CD4-positive, alpha-beta memory T cell (primary cell): ENCODE measurements at regions not wholly inside any gene's neighbourhood (a gene's known extent, or its start where the extent isn't known, plus 50 kb on each side); places are given as distances from the start of the nearest gene placed in this dataset.

Experiments
- CTCF ChIA-PET: fragments of 350-600 bp; sonication (Branson Sonifier 250); formaldehyde crosslinking; loops from one replicate; lab custom pipeline; 2021; ENCODE audit warnings: inconsistent platforms; ENCODE audit not compliant: partially characterized antibody; lab: Charles Lee
- POLR2A ChIA-PET: fragments of 350-600 bp; sonication (Branson Sonifier 250); formaldehyde crosslinking; loops from one replicate; lab custom pipeline; 2021; ENCODE audit not compliant: partially characterized antibody; lab: Charles Lee
- DNase-seq, 5 donors: peaks; one replicate each; pipeline versions ENCODE4 v3.0.0 to v3.0.0-alpha.2; 2020 to 2022; ENCODE audit warnings: mixed read lengths in 1 of 5
- H3K27ac ChIP-seq: one replicate; pipeline ENCODE4 v1.7.0; 2013; ENCODE audit warnings: low read depth, low read length
- H3K27me3 ChIP-seq: 2 replicates; pipeline ENCODE4 v1.7.0; 2013; ENCODE audit warnings: mild to moderate bottlenecking, low read length, moderate library complexity; ENCODE audit not compliant: insufficient read depth
- H3K36me3 ChIP-seq: 2 replicates; pipeline ENCODE4 v1.7.0; 2013; ENCODE audit warnings: mild to moderate bottlenecking, low read length, moderate library complexity; ENCODE audit not compliant: insufficient read depth
- H3K4me1 ChIP-seq: 2 replicates; pipeline ENCODE4 v1.7.0; 2013; ENCODE audit warnings: mild to moderate bottlenecking, low read length, moderate library complexity; ENCODE audit not compliant: insufficient read depth
- H3K4me3 ChIP-seq, 2 donors: one replicate each; pipeline ENCODE4 v1.7.0; 2013; ENCODE audit warnings: low read length in 2 of 2, mild to moderate bottlenecking in 1 of 2
- H3K9me3 ChIP-seq, 2 donors: one replicate each; pipeline ENCODE4 v1.7.0; 2013; ENCODE audit warnings: low read length in 2 of 2, control low read depth in 1 of 2; ENCODE audit not compliant: control insufficient read depth in 1 of 2
- H3K27ac Mint-ChIP-seq, 7 donors: one replicate each; pipeline ENCODE4 v1.8.0; 2020 to 2021; ENCODE audit warnings: mixed read lengths in 7 of 7, mild to moderate bottlenecking in 6 of 7, inconsistent platforms in 3 of 7, moderate library complexity in 3 of 7
- H3K27me3 Mint-ChIP-seq, 2 donors: one replicate each; pipeline ENCODE4 v1.8.0; 2020 to 2021; ENCODE audit warnings: mixed read lengths in 2 of 2
- H3K36me3 Mint-ChIP-seq, 2 donors: one replicate each; pipeline ENCODE4 v1.8.0; 2020 to 2021; ENCODE audit warnings: mixed read lengths in 2 of 2, inconsistent platforms in 1 of 2, mild to moderate bottlenecking in 1 of 2
- H3K4me1 Mint-ChIP-seq, 4 donors: one replicate each; pipeline ENCODE4 v1.8.0; 2020 to 2021; ENCODE audit warnings: mixed read lengths in 4 of 4, mild to moderate bottlenecking in 1 of 4
- H3K4me3 Mint-ChIP-seq, 8 donors: one replicate each; pipeline ENCODE4 v1.8.0; 2020 to 2021; ENCODE audit warnings: mixed read lengths in 8 of 8, mild to moderate bottlenecking in 7 of 8, moderate library complexity in 6 of 8, inconsistent platforms in 3 of 8
- H3K9me3 Mint-ChIP-seq, 8 donors: one replicate each; pipeline ENCODE4 v1.8.0; 2020 to 2021; ENCODE audit warnings: mixed read lengths in 8 of 8, mild to moderate bottlenecking in 5 of 8, inconsistent platforms in 3 of 8, moderate library complexity in 1 of 8
- intact Hi-C: fragments of 100-400 bp; cut with micrococcal nuclease; formaldehyde crosslinking; loops from one replicate; pipeline ENCODE4 v1.15.1; 2023

- no peaks in the 10 kb centered on the region for H3K4me1 ChIP-seq
- Mint-ChIP-seq H3K4me3 (no peak overlapping the region), H3K36me3 (no peaks in the 10 kb centered on the region), H3K4me1 (no peaks in the 10 kb centered on the region), H3K9me3 (peaks cover 0 to 4% (median 2%) of the 10 kb centered on the region in 8 donors), H3K27ac (no peak overlapping the region), H3K27me3 (peaks cover 0 to 3% of the 10 kb centered on the region in 2 donors)
- H3K4me3 ChIP-seq = no peak overlapping the region
- H3K9me3 ChIP-seq = no peaks in the 10 kb centered on the region
- H3K27me3 ChIP-seq = no peaks in the 10 kb centered on the region
- intact Hi-C loops = no loop called here
- ChIA-PET POLR2A (no interaction called here), CTCF (no interaction called here)
- DNase-seq = no peak
- H3K27ac ChIP-seq = no peak overlapping the region
- H3K36me3 ChIP-seq = no peaks in the 10 kb centered on the region
Measured at GRCh38 chr12:107948391-107948945, 174.0 kb downstream of the ASCL4 start.

- peaks cover 0 to 3% (median 0%) of the 10 kb centered on the region in 8 donors for H3K9me3 Mint-ChIP-seq
- no peaks in the 10 kb centered on the region for H3K27me3 ChIP-seq
- no peaks in the 10 kb centered on the region for H3K36me3 ChIP-seq
- no peaks in the 10 kb centered on the region for H3K36me3 Mint-ChIP-seq
- no peaks in the 10 kb centered on the region for H3K4me1 ChIP-seq
- DNase-seq = no peak
- peaks cover 2 to 6% of the 10 kb centered on the region in 2 donors for H3K27me3 Mint-ChIP-seq
- no peak overlapping the region for H3K27ac ChIP-seq
- H3K27ac Mint-ChIP-seq = no peak overlapping the region
- H3K4me1 Mint-ChIP-seq = no peaks in the 10 kb centered on the region
- no peak overlapping the region for H3K4me3 ChIP-seq
- H3K9me3 ChIP-seq = no peaks in the 10 kb centered on the region
- POLR2A ChIA-PET = no interaction called here
- H3K4me3 Mint-ChIP-seq = no peak overlapping the region
- intact Hi-C loops = no loop called here
- CTCF ChIA-PET = no interaction called here
Measured at GRCh38 chr12:107951024-107951423, 176.5 kb downstream of the ASCL4 start.

GRCh38 chr12:107955966-107956643 is 173.0 kb upstream of the WSCD2 start:
- peaks cover 6 to 7% of the 10 kb centered on the region in 2 donors for H3K27me3 Mint-ChIP-seq
- H3K27me3 ChIP-seq = no peaks in the 10 kb centered on the region
- H3K9me3 ChIP-seq = no peaks in the 10 kb centered on the region
- no peaks in the 10 kb centered on the region for H3K36me3 ChIP-seq
- H3K27ac ChIP-seq = no peak overlapping the region
- H3K9me3 Mint-ChIP-seq = peaks cover 0 to 3% (median 0%) of the 10 kb centered on the region in 8 donors
- no peak for DNase-seq
- H3K4me3 Mint-ChIP-seq = no peak overlapping the region
- H3K4me1 ChIP-seq = no peaks in the 10 kb centered on the region
- H3K4me3 ChIP-seq = no peak overlapping the region
- no peaks in the 10 kb centered on the region for H3K4me1 Mint-ChIP-seq
- intact Hi-C loops = no loop called here
- no peak overlapping the region for H3K27ac Mint-ChIP-seq
- ChIA-PET CTCF (no interaction called here), POLR2A (no interaction called here)
- no peaks in the 10 kb centered on the region for H3K36me3 Mint-ChIP-seq

- DNase-seq = no peak
- ChIA-PET CTCF (no interaction called here), POLR2A (no interaction called here)
- H3K4me1 ChIP-seq = no peaks in the 10 kb centered on the region
- H3K9me3 Mint-ChIP-seq = peaks cover 0 to 3% (median 0%) of the 10 kb centered on the region in 8 donors
- no peaks in the 10 kb centered on the region for H3K9me3 ChIP-seq
- H3K27me3 ChIP-seq = no peaks in the 10 kb centered on the region
- H3K27ac Mint-ChIP-seq = no peak overlapping the region
- no peak overlapping the region for H3K4me3 ChIP-seq
- no peak overlapping the region for H3K4me3 Mint-ChIP-seq
- no peaks in the 10 kb centered on the region for H3K36me3 ChIP-seq
- H3K36me3 Mint-ChIP-seq = no peaks in the 10 kb centered on the region
- intact Hi-C loops = no loop called here
- no peaks in the 10 kb centered on the region for H3K4me1 Mint-ChIP-seq
- peaks cover 6 to 10% of the 10 kb centered on the region in 2 donors for H3K27me3 Mint-ChIP-seq
- no peak overlapping the region for H3K27ac ChIP-seq
Measured at GRCh38 chr12:107957459-107957858, 171.6 kb upstream of the WSCD2 start.

- Mint-ChIP-seq H3K4me1 (no peaks in the 10 kb centered on the region), H3K36me3 (no peaks in the 10 kb centered on the region), H3K9me3 (peaks cover 0 to 3% (median 0%) of the 10 kb centered on the region in 8 donors), H3K27me3 (peaks cover under 1 to 4% of the 10 kb centered on the region in 2 donors), H3K27ac (no peak overlapping the region), H3K4me3 (no peak overlapping the region)
- Histone ChIP-seq H3K27ac (no peak overlapping the region), H3K4me3 (no peak overlapping the region), H3K4me1 (no peaks in the 10 kb centered on the region), H3K9me3 (no peaks in the 10 kb centered on the region), H3K36me3 (no peaks in the 10 kb centered on the region), H3K27me3 (no peaks in the 10 kb centered on the region)
- DNase-seq = no peak
- CTCF ChIA-PET = no interaction called here
- POLR2A ChIA-PET = no interaction called here
- intact Hi-C loops = no loop called here
Measured at GRCh38 chr12:107963635-107964034, 165.5 kb upstream of the WSCD2 start.

GRCh38 chr12:107967170-107967569 is 161.9 kb upstream of the WSCD2 start:
- H3K4me3 Mint-ChIP-seq = no peak overlapping the region
- no peak for DNase-seq
- H3K27me3 ChIP-seq = no peaks in the 10 kb centered on the region
- no peak overlapping the region for H3K27ac ChIP-seq
- no peaks in the 10 kb centered on the region for H3K9me3 ChIP-seq
- no peaks in the 10 kb centered on the region for H3K27me3 Mint-ChIP-seq
- H3K27ac Mint-ChIP-seq = no peak overlapping the region
- ChIA-PET CTCF (no interaction called here), POLR2A (no interaction called here)
- no peak overlapping the region for H3K4me3 ChIP-seq
- intact Hi-C loops = no loop called here
- peaks cover 0 to 4% (median 0%) of the 10 kb centered on the region in 8 donors for H3K9me3 Mint-ChIP-seq
- no peaks in the 10 kb centered on the region for H3K4me1 Mint-ChIP-seq
- H3K4me1 ChIP-seq = no peaks in the 10 kb centered on the region
- no peaks in the 10 kb centered on the region for H3K36me3 Mint-ChIP-seq
- no peaks in the 10 kb centered on the region for H3K36me3 ChIP-seq

- CTCF ChIA-PET = no interaction called here
Measured at GRCh38 chr12:107973950-107974349, 155.1 kb upstream of the WSCD2 start.

More at GRCh38 chr12:107973950-107974349, 155.1 kb upstream of the WSCD2 start:
- Histone ChIP-seq H3K9me3 (no peaks in the 10 kb centered on the region), H3K36me3 (no peaks in the 10 kb centered on the region), H3K4me1 (no peaks in the 10 kb centered on the region), H3K27me3 (no peaks in the 10 kb centered on the region), H3K27ac (no peak overlapping the region), H3K4me3 (no peak overlapping the region)
- Mint-ChIP-seq H3K27me3 (peaks cover 6 to 11% of the 10 kb centered on the region in 2 donors), H3K4me3 (no peak overlapping the region), H3K4me1 (no peaks in the 10 kb centered on the region), H3K27ac (no peak overlapping the region), H3K36me3 (no peaks in the 10 kb centered on the region), H3K9me3 (peaks cover 0 to 22% (median 14%) of the 10 kb centered on the region in 8 donors)
- POLR2A ChIA-PET = no interaction called here
- no peak for DNase-seq
- intact Hi-C loops = no loop called here
